K562 (cell line): ENCODE measurements at regions not wholly inside any gene's neighbourhood (a gene's known extent, or its start where the extent isn't known, plus 50 kb on each side); places are given as distances from the start of the nearest gene placed in this dataset.

Experiments
- ZFP36 ChIP-seq: fragments of 150-350 bp; IDR thresholded peaks from 2 replicates; pipeline ENCODE4 v1.6.1; 2018; ENCODE audit warnings: low read length, low read depth; ENCODE audit not compliant: partially characterized antibody
- TF ChIP-seq, protein P1 (sequence below), 3 experiments: fragments of 200-800 bp in 1 of 3; fragments of 250-450 bp in 1 of 3; fragments of 450-650 bp in 1 of 3; sonication (Bioruptor Pico) in 1 of 3; sonication (Bioruptor generic) in 1 of 3; formaldehyde crosslinking in 1 of 3; IDR thresholded peaks; 2 replicates each; pipeline versions ENCODE4 v1.6.1 to v1.8.0; 2016 to 2022; ENCODE audit warnings: mild to moderate bottlenecking in 2 of 3, missing genetic modification characterization in 2 of 3, missing compliant biosample characterization in 1 of 3, moderate library complexity in 1 of 3

DNA sequence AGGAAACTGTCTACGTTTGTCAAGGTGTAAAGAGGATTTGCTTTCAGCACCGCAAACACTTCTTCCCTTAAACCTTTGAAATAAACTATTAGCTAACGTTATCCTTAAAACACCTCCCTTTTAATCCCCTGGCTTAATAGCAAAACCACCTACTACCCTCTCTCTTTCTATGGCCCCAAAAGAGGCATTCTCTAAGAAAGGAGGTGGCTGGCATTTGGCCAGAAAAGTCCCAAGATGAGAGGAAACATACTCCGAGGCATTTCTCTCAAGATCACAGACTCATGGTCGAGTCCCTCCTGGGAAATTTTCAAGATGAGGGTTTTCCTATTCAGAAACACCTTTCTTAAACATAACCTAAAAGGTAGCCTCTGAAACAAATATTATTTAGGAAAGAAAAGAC, 60.6 kb upstream of the VCX3B start:
- no peak for TF ChIP-seq ZFP36
- TF ChIP-seq, protein P1, sequence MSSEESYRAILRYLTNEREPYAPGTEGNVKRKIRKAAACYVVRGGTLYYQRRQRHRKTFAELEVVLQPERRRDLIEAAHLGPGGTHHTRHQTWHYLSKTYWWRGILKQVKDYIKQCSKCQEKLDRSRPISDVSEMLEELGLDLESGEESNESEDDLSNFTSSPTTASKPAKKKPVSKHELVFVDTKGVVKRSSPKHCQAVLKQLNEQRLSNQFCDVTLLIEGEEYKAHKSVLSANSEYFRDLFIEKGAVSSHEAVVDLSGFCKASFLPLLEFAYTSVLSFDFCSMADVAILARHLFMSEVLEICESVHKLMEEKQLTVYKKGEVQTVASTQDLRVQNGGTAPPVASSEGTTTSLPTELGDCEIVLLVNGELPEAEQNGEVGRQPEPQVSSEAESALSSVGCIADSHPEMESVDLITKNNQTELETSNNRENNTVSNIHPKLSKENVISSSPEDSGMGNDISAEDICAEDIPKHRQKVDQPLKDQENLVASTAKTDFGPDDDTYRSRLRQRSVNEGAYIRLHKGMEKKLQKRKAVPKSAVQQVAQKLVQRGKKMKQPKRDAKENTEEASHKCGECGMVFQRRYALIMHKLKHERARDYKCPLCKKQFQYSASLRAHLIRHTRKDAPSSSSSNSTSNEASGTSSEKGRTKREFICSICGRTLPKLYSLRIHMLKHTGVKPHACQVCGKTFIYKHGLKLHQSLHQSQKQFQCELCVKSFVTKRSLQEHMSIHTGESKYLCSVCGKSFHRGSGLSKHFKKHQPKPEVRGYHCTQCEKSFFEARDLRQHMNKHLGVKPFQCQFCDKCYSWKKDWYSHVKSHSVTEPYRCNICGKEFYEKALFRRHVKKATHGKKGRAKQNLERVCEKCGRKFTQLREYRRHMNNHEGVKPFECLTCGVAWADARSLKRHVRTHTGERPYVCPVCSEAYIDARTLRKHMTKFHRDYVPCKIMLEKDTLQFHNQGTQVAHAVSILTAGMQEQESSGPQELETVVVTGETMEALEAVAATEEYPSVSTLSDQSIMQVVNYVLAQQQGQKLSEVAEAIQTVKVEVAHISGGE (CRISPR knock-in tag; IDR thresholded peaks at IDR 0.05), result no peak
